Hematopoietic multipotent progenitor cell treated with erythropoietin and hydrocortisone succinate and interleukin-3 and kit ligand, for 15 days (in vitro differentiated cells): ENCODE measurements at regions not wholly inside any gene's neighbourhood (a gene's known extent, or its start where the extent isn't known, plus 50 kb on each side); places are given as distances from the start of the nearest gene placed in this dataset.
"Not testable (repeated sequence)": the region's sequence is repeated elsewhere in the genome, so short reads cannot be mapped to it uniquely, and the experiment has no call there.

Experiments
- DNase-seq: peaks from one replicate; pipeline ENCODE4 v3.0.0-alpha.2; 2015; ENCODE audit warnings: low spot score

DNA sequence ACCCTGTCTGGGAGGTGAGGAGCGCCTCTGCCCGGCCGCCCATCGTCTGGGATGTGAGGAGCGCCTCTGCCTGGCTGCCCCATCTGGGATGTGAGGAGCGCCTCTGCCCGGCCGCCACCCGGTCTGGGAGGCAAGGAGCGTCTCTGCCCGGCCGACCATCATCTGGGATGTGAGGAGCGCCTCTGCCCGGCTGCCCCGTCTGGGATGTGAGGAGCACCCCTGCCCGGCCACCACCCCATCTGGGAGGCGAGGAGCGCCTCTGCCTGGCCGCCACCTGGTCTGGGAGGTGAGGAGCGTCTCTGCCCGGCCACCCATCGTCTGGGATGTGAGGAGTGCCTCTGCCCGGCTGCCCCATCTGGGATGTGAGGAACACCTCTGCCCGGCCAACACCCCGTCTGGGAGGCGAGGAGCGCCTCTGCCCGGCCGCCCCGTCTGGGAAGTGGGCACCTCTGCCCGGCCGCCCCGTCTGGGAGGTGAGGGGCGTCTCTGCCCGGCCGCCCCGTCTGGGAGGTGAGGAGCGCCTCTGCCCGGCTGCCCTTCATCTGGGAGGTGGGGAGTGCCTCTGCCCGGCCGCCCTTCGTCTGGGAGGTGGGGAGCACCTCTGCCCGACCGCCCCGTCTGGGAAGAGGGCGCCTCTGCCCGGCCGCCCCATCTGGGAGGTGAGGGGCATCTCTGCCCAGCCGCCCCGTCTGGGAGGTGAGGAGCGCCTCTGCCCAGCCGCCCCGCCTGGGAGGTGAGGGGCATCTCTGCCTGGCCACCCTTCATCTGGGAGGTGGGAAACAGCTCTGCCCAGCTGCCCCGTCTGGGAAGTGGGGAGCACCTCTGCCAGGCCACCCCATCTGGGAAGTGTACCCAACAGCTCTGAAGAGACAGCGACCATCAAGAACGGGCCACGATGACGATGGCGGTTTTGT is 399.7 kb downstream of the CAAP1 start:
- DNase-seq = not testable (repeated sequence)

- not testable (repeated sequence) for DNase-seq
These were observed 400.5 kb downstream of the CAAP1 start for GRCh38 chr9:26491922-26492607.

- no peak for DNase-seq
These were observed 408.6 kb downstream of the CAAP1 start for GRCh38 chr9:26483991-26484390.

GRCh38 chr9:26477963-26478362 is 414.6 kb downstream of the CAAP1 start:
- no peak for DNase-seq

GRCh38 chr9:26471261-26471660 is 421.3 kb downstream of the CAAP1 start:
- DNase-seq = no peak

GRCh38 chr9:26470284-26470683 is 422.3 kb downstream of the CAAP1 start:
- DNase-seq = no peak

- DNase-seq = no peak
These were observed 428.8 kb downstream of the CAAP1 start for GRCh38 chr9:26463837-26464236.

DNA sequence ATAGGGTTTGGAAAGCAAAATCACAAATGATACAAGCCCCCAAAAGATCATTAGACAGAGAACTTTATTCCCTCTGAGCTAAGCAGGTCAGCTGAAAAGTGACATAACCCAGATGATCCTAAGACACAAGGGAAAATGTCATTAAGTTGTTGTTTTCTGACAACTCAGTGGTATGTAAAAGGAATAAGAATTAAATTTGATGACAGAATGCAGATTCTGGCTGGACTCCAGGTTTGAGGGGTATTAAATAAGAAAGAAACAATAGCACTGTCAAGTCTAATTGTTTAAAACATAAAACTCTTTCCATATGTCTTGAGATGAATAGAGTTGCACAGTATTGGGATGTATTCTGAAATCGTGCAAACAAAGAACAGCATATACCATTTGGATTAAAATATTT is 429.9 kb downstream of the CAAP1 start:
- DNase-seq = no peak

GRCh38 chr9:26462213-26462612 is 430.4 kb downstream of the CAAP1 start:
- no peak for DNase-seq

- no peak for DNase-seq
These were observed 432.0 kb downstream of the CAAP1 start for GRCh38 chr9:26460624-26461023.

DNA sequence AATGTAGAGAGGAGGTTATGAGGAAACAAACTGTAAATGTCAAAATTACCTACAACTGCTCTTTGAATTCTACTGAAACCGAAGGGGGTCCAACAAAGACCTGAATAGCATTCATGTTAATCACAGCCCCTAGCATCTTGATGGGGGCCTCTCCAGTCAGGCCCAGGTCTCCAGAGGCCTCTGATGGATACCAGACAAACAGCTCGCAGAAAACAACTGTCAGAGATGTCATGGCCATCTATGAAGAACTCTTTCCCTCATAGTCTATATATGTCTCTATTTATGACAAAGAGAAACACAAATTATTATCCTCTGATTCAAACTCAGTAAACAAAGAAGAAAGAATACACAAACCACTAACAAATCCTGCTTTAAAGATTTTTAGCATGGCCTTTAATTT is 432.6 kb downstream of the CAAP1 start:
- DNase-seq = no peak

- DNase-seq = no peak
These were observed 434.5 kb downstream of the CAAP1 start for GRCh38 chr9:26458054-26458453.

DNA sequence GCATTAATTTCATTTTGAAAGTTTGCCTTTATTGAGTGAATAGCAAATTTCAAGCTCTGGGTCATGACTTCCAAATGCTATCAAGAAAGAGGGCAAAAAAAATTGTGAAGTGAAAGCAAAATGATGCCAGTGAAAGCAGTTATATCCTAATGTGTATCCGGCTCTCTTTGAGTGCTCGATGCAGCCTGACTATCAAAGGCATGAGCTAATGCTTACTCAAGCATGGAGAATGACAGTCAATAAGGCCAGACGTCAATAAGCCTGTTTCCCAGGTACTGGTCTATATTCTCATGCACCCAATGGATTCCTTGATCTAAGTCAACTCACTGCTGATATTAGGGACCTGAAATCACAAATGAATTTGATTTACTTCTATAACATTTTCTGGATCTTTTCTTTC is 435.5 kb downstream of the CAAP1 start:
- no peak for DNase-seq

DNA sequence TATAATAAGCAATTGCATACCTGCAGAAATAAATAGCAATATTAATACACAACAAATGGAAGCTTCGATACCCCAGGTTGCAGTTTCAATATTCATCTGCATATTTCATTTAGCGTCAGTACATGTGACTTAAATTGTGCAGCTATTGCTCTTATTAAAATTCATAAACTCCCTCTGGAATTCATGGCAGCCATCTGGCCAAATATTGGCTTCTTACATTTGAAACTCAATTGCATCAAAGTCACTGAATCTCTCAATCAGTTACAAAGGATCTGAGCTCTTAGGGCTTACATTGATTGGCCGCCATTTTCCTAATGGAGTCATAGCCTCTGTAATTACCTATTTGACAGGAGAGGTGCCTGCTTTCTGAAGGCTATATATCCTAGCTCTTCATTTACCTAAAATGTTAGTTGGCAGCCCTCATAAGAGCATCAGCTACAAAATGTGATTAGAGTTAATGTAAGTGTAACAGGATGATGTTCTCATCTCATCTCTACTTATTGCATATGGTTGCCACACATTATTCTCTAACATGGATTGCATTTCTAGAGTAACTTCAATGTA is 453.5 kb downstream of the CAAP1 start:
- no peak for DNase-seq

DNA sequence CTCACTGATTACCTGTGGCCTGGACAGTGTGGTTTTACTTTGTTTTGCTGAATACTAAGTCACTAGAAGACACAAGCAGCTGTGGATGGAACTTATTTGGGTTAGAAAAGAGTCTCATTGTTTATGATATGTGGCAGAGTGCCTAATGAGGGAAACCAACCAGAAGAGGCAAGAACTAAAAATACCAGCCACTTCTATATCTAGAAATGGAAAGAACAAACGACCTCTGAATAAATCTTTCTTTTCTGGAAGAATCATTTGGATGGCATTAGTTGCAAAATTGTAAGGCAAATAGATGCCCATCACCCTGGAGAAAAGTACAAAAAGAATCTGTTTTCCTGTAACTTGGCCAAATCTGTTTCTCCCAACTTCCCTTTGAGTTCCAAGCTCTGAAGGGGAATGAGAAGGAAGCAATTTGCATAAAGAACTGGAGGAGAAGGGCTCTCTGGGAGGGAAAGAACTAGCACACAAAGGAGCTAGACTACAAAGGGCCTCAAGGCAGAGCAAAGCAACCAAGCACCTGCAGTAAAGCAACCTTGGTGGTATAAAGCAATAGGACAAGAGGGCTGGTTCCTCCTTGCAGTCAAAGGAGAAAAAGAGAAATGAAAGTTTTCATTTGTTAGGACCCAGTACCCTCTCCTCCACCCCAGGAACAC is 455.4 kb downstream of the CAAP1 start:
- no peak for DNase-seq

DNA sequence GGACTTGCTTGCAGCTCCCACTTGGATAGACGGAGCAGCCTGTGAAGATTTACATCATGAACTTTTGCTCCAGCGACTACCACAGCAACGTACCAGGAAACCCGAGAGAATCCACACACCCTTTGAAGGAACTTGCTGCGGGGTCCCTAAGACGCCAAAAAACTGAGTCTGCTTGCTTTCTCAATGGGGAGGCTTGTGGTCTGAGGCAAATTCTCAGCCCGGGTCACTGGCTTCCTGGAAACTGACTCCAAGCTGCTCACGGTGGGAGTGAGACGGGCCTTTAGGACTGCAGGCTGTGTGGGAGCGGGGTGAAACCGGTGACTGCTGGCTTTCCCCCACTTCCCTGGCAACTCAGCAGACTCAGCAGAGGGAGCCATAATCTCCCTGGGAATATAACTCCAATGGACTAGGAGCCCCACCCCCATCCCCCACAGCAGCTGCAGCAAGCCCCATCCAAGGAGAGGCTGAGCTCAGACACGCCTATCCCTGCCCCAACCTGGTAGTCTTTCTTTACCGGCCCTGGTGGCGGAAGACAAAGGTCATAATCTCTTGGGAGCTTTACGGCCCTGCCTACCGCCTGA is 466.0 kb downstream of the CAAP1 start:
- no peak for DNase-seq

DNA sequence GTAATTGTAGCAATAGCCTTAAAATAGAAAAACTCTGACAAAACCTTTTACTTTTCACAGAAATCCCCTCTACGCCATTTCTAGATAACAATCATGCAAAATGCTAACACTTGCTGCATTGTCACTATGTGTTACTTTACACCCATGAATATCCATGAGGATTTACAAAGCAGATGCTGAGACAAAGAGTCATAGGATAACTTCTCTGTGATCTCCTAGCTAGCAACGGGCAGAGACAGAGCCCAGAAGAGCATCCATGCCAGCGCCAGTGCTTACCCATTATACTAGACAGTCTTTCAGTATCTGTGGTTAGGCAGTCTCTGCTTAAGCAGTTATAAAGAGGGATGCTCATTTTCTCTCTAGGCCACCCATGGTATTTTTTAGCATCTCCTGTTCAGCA is 474.1 kb downstream of the CAAP1 start:
- no peak for DNase-seq

DNA sequence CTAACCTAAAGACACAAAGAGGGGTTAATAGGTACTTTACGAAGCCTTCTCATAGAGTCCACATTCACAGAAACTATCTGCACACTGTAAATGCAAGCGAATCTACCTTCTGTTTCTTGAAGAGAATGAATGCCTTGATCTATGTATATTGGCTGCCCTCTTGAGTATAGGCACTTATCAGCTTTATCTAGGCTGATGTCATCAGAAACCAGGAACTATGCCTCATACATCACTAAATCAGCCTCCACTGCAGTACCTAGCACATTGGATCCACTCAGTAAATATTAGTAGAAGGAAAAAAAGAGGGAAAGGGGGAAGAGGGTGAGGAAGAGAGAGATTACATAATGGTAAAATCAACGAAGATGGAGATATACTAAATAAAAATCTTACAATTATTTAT is 477.1 kb downstream of the CAAP1 start:
- no peak for DNase-seq

DNA sequence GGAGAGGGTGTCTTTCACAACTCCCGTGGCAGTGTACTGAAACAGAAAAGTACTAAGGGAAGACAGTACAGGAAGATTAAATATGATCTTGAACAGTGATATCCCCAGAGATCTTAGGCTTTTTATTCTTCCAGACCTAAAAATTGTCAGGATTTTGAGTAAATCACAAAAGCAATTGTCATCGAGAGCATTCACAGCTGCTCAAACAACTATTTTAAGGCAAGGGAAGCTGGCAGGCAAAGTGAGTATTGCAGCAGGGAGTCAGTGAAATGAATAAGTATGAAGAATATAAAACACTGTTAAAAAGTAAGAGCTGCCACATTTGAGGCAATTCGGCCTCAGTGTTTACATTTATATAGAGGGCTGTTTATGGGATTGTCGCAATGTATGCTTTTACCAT is 479.0 kb downstream of the CAAP1 start:
- no peak for DNase-seq

- no peak for DNase-seq
These were observed 480.2 kb downstream of the CAAP1 start for GRCh38 chr9:26412446-26412845.

- no peak for DNase-seq
These were observed 485.9 kb downstream of the CAAP1 start for GRCh38 chr9:26406676-26407075.

DNA sequence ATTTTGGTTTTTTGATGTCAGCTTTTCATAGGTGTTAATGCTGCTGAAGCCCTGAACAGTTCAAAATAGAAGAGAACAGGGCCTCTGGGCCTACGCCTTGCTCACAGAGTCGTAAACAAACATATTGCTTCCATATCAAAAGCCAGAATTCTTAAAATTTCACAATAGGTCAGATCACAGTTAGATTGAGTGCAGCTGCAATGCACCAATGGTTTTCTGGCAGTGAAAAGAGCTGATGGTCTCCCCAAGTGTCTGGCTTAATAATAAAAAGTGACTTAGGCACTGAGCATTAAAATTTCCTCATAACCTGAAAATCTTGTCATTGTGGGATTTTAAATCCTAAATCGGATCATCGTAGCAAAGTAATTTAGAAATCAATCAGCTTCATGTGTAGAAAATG is 493.0 kb downstream of the CAAP1 start:
- no peak for DNase-seq
